Activated naive CD8-positive, alpha-beta T cell (primary cell): ENCODE measurements at regions not wholly inside any gene's neighbourhood (a gene's known extent, or its start where the extent isn't known, plus 50 kb on each side); places are given as distances from the start of the nearest gene placed in this dataset.
"Not testable (repeated sequence)": the region's sequence is repeated elsewhere in the genome, so short reads cannot be mapped to it uniquely, and the experiment has no call there.

Source experiments
- H3K27ac Mint-ChIP-seq: one replicate; pipeline ENCODE4 v1.8.0; 2021; ENCODE audit warnings: mixed read lengths
- H3K27me3 Mint-ChIP-seq: one replicate; pipeline ENCODE4 v1.8.0; 2021; ENCODE audit warnings: mixed read lengths
- H3K36me3 Mint-ChIP-seq: one replicate; pipeline ENCODE4 v1.8.0; 2021; ENCODE audit warnings: mixed read lengths
- H3K4me1 Mint-ChIP-seq: one replicate; pipeline ENCODE4 v1.8.0; 2021; ENCODE audit warnings: low read depth, mixed read lengths
- H3K4me3 Mint-ChIP-seq: one replicate; pipeline ENCODE4 v1.8.0; 2021; ENCODE audit warnings: mild to moderate bottlenecking, mixed read lengths
- H3K9me3 Mint-ChIP-seq: one replicate; pipeline ENCODE4 v1.8.0; 2021; ENCODE audit warnings: low read depth, mixed read lengths

DNA sequence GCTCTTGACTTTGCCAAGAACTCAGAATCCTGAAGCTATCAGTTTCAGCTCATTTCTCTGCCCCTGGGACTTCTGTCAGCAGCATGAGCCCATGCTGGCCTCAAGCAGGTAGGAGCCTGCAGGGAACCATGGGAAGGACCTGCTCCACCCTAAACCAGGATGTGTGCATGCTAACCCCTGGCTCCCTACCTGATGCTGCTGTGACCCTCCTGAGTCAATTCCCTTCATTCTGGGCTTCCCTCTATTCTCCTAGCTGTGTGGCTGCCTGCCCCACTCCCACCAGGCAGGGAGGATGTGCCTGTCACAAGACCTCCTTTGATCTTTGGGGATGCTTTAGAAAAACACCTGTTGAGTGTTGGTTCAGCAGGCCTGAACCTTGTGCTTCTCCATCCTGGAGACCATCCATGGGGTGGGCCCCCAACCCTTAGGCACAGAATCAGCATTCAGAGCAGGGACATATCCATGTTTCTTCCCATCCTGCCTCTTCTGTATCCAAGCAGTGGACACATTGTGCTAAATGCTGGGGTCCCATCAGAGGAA is 117.1 kb upstream of the CCL21 start:
- Mint-ChIP-seq H3K36me3 (no peaks in the 10 kb centered on the region), H3K4me3 (no peak overlapping the region), H3K9me3 (no peaks in the 10 kb centered on the region), H3K4me1 (no peaks in the 10 kb centered on the region), H3K27me3 (peaks cover 5% of the 10 kb centered on the region), H3K27ac (no peak overlapping the region)

DNA sequence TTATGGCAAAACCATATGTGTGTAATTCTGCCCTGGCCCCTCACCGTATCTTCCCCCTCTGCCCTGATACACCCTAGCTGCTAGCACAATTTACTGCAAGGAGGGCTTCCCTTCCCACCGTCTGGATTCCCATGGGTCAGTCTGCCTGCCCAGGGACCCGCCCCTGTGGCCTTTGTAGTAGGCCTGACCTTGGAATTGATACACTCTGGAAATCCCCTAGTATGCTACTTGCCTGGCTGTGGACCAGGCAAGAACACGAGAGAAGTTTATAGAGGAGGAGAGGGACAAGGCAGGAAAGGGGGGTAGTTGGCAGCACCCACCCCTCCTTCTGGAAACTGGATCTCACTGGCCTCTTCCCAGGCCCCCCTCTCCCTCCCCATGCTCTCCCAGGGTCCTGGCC is 115.8 kb upstream of the CCL21 start:
- Mint-ChIP-seq H3K4me3 (no peak overlapping the region), H3K27me3 (peaks cover 5% of the 10 kb centered on the region), H3K27ac (no peak overlapping the region), H3K4me1 (no peaks in the 10 kb centered on the region), H3K36me3 (no peaks in the 10 kb centered on the region), H3K9me3 (no peaks in the 10 kb centered on the region)

DNA sequence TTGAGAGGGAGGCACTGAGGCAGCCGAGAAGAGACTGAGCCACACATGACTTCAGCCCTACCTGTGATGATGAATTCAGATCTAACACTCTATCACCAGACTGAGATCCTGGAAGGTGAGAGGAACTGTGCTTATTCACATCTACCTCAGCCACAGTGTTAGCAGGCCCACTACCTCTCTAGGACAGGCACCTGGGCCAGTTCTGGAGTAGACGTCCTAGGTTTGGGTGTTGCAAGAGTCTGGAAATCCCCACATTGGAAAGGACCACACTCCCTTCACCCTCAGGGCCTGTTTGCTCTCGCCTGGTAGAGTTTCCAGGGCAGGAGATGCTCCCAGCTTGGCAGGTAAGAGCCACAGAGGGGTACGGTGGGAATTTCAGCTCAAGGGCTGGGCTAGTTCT is 113.8 kb upstream of the CCL21 start:
- peaks cover 11% of the 10 kb centered on the region for H3K9me3 Mint-ChIP-seq
- peaks cover 10% of the 10 kb centered on the region for H3K27me3 Mint-ChIP-seq
- no peaks in the 10 kb centered on the region for H3K4me1 Mint-ChIP-seq
- no peak overlapping the region for H3K27ac Mint-ChIP-seq
- H3K36me3 Mint-ChIP-seq, result peaks cover 3% of the 10 kb centered on the region
- H3K4me3 Mint-ChIP-seq, result no peak overlapping the region

DNA sequence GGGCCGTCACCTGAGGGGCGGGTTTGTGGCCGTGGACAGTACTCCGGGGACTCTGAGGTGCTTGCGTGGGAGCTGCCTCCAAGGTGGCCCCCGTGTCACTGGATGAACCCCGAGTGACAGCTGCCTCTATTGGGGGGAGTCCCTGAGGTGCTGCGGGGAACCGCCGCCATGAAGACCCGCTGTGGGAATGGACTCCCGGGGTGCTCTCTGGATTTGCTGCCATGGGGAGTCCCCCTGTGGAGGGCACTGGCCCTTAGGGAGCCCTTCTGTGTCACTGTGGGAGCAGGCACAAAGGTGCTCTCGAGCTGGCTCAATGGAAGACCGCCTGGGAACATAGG is 100.2 kb upstream of the CCL21 start:
- Mint-ChIP-seq H3K4me3 (no peak overlapping the region), H3K4me1 (no peaks in the 10 kb centered on the region), H3K9me3 (peaks cover 16% of the 10 kb centered on the region), H3K36me3 (peaks cover 2% of the 10 kb centered on the region), H3K27me3 (peaks cover 31% of the 10 kb centered on the region), H3K27ac (no peak overlapping the region)

DNA sequence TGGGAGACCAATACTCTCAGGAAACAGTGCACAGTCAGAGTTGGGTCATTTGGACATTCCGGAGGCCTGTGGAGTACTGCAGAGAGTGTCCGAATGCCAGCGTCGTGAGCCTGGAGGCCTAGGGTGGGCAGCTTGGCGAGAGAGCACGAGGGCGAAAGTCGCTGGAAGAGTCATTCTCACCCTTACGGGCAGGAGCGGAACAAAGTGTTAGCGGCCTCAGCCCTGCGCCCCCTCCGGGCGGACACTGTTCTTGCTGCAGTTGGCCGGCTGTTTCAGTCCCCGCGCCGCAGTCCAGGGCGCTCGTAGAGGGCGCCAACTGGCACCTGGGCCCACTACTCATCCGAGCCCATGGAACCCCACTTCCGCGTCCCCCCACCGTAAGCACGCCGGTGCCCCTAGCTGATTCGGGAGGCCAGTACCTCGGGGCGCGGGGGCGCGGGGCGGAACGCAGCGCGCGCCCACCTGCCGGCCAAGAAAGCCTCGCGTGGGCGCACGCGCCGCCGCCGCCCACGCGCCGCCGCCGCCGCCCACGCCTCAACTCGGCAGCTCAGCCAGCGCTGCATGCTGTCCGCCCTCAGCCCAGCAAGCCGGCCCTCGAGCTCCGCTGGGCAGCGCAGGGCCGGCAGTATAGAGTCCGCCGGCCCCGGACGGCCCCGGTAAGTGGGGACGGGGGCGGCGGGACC is 99.7 kb upstream of the CCL21 start:
- H3K4me3 Mint-ChIP-seq, result peak overlapping the region; percentile 24
- H3K27me3 Mint-ChIP-seq, result peaks cover 32% of the 10 kb centered on the region
- peaks cover 2% of the 10 kb centered on the region for H3K36me3 Mint-ChIP-seq
- H3K27ac Mint-ChIP-seq, result no peak overlapping the region
- no peaks in the 10 kb centered on the region for H3K4me1 Mint-ChIP-seq
- peaks cover 21% of the 10 kb centered on the region for H3K9me3 Mint-ChIP-seq

DNA sequence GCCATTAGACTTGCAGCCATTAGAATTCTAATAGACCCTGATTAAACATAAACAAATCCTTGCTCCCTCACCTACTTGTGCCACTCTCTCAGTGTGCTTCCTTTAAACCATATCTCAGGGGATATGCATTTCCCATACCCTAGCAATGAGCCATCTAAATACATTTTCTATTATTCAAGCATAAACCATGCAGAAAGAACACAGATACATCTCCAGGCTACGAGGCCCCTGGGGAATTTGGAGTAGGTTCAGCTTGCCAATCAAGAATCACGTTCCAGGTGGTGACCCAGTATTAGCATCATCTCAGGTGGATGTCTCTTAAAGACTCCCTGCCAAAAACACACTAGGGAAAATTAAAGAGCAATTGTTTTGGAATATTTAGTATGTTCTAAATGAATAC is 93.0 kb upstream of the CCL21 start:
- Mint-ChIP-seq H3K36me3 (peaks cover 2% of the 10 kb centered on the region), H3K27me3 (peaks cover 24% of the 10 kb centered on the region), H3K27ac (no peak overlapping the region), H3K9me3 (peaks cover 19% of the 10 kb centered on the region), H3K4me1 (no peaks in the 10 kb centered on the region), H3K4me3 (no peak overlapping the region)

DNA sequence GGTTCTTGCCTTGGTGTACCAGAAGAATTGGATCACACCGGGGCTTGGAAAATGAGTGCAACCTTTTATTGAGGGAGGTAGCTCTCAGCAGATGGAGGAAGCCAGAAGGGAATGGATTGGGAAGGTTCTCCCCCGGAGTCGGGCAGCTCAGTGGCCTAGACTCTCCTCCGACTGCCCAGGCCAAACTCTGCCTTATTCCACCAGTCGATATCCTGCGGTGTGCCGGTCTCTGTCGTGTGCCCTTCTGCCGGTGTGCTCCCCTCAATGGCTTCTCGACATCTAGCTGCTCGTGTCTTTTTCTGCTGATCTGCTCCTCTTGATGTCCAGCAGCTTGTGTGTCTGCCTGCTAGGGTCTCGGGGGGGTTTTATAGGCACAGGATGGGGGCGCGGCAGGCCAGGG is 87.4 kb upstream of the CCL21 start:
- no peak overlapping the region for H3K4me3 Mint-ChIP-seq

DNA sequence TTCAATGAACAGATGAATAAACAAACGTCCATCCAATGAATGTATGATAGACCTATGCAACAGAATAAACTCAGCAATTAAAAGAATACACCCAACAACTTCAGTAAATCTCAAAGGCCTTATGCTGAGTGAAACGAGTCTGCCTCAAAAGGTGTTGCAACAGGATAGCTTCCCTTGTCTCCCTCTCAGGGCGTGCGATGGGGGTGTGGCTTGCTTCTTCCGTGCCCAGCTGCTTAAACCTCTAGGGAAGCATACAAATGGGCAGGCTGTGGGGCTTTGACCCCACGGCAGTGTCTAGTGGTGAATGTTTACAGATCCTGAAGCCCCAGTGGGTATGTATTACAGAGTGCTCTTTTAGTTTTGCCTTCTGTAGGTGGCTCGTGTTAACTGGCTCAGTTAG is 87.0 kb upstream of the CCL21 start:
- no peaks in the 10 kb centered on the region for H3K36me3 Mint-ChIP-seq
- H3K4me1 Mint-ChIP-seq, result no peaks in the 10 kb centered on the region
- no peak overlapping the region for H3K27ac Mint-ChIP-seq
- no peaks in the 10 kb centered on the region for H3K9me3 Mint-ChIP-seq
- peaks cover 31% of the 10 kb centered on the region for H3K27me3 Mint-ChIP-seq
- H3K4me3 Mint-ChIP-seq, result no peak overlapping the region

More for the DNA sequence above, 87.4 kb upstream of the CCL21 start:
- Mint-ChIP-seq H3K4me1 (no peaks in the 10 kb centered on the region), H3K9me3 (no peaks in the 10 kb centered on the region), H3K27me3 (peaks cover 32% of the 10 kb centered on the region), H3K27ac (no peak overlapping the region), H3K36me3 (no peaks in the 10 kb centered on the region)

DNA sequence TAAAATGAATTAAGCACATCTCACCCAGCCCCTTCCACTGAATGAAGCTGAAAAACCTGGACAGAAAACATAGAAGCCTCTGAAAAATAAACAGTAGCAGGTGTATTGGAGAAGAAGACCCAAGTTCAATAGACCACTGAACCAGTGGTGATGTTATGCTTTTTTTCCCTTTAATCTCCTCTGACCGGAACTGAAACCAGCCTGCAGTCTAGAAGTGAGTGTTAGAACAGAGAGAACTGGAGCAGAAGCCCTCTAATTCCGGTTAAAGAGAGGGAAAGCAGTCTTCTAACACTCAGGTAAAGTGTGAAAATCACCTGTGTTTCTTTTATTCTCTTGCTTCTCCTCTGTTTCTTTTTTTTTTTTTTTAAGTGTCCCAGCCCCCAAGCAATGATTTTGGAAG is 83.5 kb upstream of the CCL21 start:
- H3K4me3 Mint-ChIP-seq, result no peak overlapping the region
- no peak overlapping the region for H3K27ac Mint-ChIP-seq
- H3K27me3 Mint-ChIP-seq, result peaks cover 36% of the 10 kb centered on the region
- no peaks in the 10 kb centered on the region for H3K9me3 Mint-ChIP-seq
- H3K4me1 Mint-ChIP-seq, result no peaks in the 10 kb centered on the region
- H3K36me3 Mint-ChIP-seq, result no peaks in the 10 kb centered on the region

DNA sequence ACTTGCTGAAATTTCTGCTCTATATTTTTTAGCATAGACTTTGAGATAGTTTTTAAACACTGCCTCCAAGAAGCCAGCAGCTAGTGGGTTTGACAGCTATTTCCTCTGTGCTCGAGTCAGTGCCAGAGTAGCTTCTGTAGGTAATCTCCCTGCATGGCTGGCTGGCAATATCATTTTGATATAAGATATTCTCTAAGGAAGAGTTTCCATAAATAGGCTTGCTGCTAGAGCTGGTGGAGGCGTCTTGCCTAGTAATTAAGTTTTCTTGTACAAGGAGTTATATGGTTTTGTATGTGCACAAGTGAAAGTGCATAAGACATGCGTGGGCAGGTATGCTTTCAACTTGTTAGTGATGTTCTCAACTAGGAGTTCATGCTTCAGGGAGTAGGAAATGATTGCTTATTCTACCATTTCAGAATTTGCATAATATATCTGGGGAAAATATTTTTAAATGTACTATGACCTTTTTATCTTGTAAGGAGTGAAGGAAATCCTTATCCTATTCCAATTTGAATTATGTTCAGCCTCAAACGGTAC is 74.1 kb upstream of the CCL21 start:
- Mint-ChIP-seq H3K27ac (no peak overlapping the region), H3K4me3 (no peak overlapping the region), H3K4me1 (no peaks in the 10 kb centered on the region), H3K27me3 (peaks cover 5% of the 10 kb centered on the region), H3K36me3 (no peaks in the 10 kb centered on the region), H3K9me3 (no peaks in the 10 kb centered on the region)

DNA sequence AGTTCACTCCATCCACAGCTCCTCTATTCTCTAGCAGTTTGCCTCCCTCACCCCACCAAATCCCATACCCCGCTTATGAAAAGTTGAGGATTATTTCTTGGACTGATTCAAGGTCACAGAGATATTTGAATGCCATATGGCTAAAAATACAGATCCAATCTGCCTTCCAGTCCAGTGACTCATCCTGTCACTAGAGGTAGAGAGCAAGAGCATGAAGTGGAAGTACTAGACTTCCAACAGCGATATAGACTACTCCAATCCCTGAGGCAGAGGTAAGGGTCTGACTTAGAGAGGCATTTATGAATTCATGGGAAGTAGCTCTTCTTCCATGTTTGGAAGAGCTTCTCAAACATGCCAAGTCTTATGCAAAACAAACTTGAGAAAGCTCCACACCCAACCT is 72.4 kb upstream of the CCL21 start:
- H3K27ac Mint-ChIP-seq, result no peak overlapping the region
- H3K4me1 Mint-ChIP-seq, result no peaks in the 10 kb centered on the region
- H3K4me3 Mint-ChIP-seq, result no peak overlapping the region
- H3K36me3 Mint-ChIP-seq, result no peaks in the 10 kb centered on the region
- no peaks in the 10 kb centered on the region for H3K9me3 Mint-ChIP-seq
- peaks cover 3% of the 10 kb centered on the region for H3K27me3 Mint-ChIP-seq

DNA sequence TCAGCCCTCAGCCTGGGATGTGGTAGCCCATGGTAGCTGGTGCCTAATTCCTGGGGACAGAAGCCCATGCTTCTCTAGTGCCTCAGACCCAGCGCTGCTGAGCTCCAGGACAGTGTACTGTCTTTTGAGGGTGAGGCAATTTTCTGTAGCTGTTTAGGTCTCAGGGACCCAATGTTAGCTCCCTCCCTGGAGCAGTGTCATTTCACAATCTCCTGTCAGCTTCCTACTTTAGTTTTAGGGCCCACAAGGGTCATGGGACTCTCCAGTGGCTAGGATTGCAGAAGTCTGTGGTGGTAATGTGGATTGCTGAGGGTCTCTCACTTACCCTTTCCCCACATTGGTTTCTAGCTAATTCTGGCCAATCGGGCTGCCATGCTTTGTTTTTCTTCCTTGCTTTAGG is 67.7 kb upstream of the CCL21 start:
- no peak overlapping the region for H3K4me3 Mint-ChIP-seq
- H3K27me3 Mint-ChIP-seq, result peaks cover 19% of the 10 kb centered on the region
- peaks cover 6% of the 10 kb centered on the region for H3K9me3 Mint-ChIP-seq
- H3K27ac Mint-ChIP-seq, result no peak overlapping the region
- H3K4me1 Mint-ChIP-seq, result no peaks in the 10 kb centered on the region
- peaks cover 3% of the 10 kb centered on the region for H3K36me3 Mint-ChIP-seq

DNA sequence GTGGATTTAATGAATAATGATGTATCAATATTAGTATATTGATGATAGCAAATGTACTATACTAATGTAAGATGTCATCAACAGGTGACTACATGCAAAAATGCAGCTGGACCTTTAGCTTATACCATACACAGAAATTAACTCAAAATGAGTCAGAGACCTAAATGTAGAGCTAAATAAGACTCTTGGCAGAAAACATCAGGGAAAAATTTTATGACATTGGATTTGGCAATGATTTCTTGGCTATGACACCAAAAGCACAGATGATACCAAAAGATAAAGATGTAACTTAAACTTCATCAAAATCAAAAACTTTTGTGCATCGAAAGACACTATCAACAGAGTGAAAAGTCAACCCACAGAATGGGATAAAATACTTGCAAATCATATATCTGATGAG is 64.0 kb upstream of the CCL21 start:
- H3K27me3 Mint-ChIP-seq, result peaks cover 28% of the 10 kb centered on the region
- peaks cover 6% of the 10 kb centered on the region for H3K9me3 Mint-ChIP-seq

DNA sequence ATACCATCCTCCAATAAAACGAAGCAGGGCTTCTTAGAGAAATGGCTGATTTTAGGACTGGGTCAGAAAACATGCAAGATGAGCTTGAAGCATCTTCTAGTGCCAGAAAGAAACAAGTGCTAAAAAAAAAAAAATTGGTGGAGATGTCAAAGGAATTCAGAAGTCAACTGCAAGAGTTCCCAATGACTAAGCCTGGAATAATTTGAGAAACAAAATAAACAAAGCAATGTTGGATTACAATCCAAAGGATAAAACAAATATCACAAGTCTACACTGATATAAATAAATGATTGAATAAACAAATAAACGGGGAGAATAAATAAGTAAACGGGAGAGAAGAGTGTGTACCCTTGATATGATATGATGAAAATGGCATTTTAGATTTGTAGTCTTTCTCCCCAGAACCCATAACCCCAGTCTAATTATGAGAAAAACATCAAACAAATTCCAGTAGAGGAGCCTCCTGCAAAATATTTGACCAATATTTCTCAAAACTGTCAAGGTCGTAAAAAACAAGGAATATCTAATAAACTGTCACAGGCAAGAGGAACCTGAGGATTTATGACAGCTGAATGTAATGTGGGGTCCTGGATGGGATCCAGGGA is 63.5 kb upstream of the CCL21 start:
- H3K9me3 Mint-ChIP-seq, result peaks cover 6% of the 10 kb centered on the region
- no peak overlapping the region for H3K27ac Mint-ChIP-seq
- no peaks in the 10 kb centered on the region for H3K4me1 Mint-ChIP-seq
- peaks cover 32% of the 10 kb centered on the region for H3K27me3 Mint-ChIP-seq
- H3K4me3 Mint-ChIP-seq, result no peak overlapping the region
- peaks cover 3% of the 10 kb centered on the region for H3K36me3 Mint-ChIP-seq

More for the DNA sequence above, 64.0 kb upstream of the CCL21 start:
- Mint-ChIP-seq H3K27ac (no peak overlapping the region), H3K36me3 (peaks cover 3% of the 10 kb centered on the region), H3K4me1 (no peaks in the 10 kb centered on the region), H3K4me3 (no peak overlapping the region)

DNA sequence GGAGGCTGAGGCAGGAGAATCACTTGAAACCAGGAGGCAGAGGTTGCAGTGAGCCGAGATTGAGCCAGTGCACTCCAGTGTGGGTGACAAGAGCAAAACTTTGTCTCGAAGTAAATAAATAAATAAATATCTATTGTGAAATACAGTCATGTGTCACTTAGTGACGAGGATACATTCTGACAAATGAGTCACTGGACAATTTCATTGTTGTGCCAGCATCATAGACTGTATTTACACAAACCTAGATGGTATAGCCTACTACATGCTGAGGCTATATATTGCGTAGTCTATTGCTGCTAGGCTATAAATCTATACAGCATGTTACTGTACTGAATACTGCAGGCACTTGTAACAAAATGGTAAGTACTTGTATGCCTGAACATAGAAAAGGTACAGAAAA is 61.1 kb upstream of the CCL21 start:
- Mint-ChIP-seq H3K27ac (no peak overlapping the region), H3K36me3 (no peaks in the 10 kb centered on the region), H3K4me1 (no peaks in the 10 kb centered on the region), H3K9me3 (no peaks in the 10 kb centered on the region), H3K27me3 (peaks cover 32% of the 10 kb centered on the region), H3K4me3 (no peak overlapping the region)

DNA sequence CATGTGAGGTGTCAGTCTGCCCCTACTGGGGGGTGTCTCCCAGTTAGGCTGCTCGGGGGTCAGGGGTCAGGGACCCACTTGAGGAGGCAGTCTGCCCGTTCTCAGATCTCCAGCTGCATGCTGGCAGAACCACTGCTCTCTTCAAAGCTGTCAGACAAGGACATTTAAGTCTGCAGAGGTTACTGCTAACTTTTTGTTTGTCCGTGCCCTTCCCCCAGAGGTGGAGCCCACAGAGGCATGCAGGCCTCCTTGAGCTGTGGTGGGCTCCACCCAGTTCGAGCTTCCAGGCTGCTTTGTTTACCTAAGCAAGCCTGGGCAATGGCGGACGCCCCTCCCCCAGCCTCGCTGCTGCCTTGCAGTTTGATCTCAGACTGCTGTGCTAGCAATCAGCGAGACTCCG is 57.2 kb upstream of the CCL21 start:
- H3K27ac Mint-ChIP-seq, H3K36me3 Mint-ChIP-seq, H3K4me1 Mint-ChIP-seq, H3K4me3 Mint-ChIP-seq, H3K9me3 Mint-ChIP-seq: not testable (repeated sequence)
- peaks cover 17% of the 10 kb centered on the region for H3K27me3 Mint-ChIP-seq
